ENCODE measurements at regions not wholly inside any gene's neighbourhood (a gene's known extent, or its start where the extent isn't known, plus 50 kb on each side); places are given as distances from the start of the nearest gene placed in this dataset.

DNA sequence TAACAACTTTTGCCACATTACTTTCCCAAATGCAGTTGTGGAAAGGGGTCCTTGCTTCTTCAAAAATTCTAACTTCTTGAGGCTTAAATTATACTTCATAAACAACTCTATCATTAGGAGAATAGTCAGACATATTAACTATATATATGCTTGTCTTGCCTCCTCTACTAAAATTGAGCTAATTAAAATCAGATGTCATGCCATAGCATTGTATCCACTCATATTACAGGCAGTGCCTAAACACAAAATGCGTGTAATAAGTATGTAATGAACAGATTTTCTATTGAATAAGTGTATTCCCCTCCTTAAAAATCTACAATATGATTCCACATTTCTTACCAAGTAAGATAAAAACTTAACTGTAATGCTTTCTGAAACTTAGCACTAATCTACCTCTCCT is 204.5 kb downstream of the PLK2 start:
- no peak overlapping the region for H3K9ac ChIP-seq (replicated peaks in 1 of 4; ENCODE audit: extremely low read depth in 1 of 4, low read depth in 3 of 4, low read length in 3 of 4)
- H3K23me2 ChIP-seq (ENCODE audit: low read depth, low read length): no peaks in the 10 kb centered on the region

More for the DNA sequence above, 204.5 kb downstream of the PLK2 start:
- 94% methylated on average over 1 of the region's 1 CpG; no CpG with 5 or more reads in 1 of the 2 experiments for WGBS, 2 experiments (ENCODE audit: extremely low coverage in 1 of 2, insufficient coverage in 1 of 2, insufficient read length in 1 of 2, insufficient replicate concordance in 2 of 2, low coverage in 1 of 2, low lambda C conversion rate in 2 of 2, missing lambda C conversion rate in 1 of 2)
- H4K8ac ChIP-seq (ENCODE audit: extremely low read depth, insufficient read depth, low read length): no peak overlapping the region
- FAIRE-seq (no peak), DNase-seq (ENCODE audit: low read depth in 1 of 2, low spot score in 2 of 2) (no peak)
- H2AFZ ChIP-seq (ENCODE audit: low read length): no peak overlapping the region
- H2BK15ac ChIP-seq (ENCODE audit: low read length): no peak overlapping the region
- H3K4ac ChIP-seq (replicated peaks; ENCODE audit: insufficient read length, low read depth, low read length): no peak overlapping the region
- no peak overlapping the region for H3K18ac ChIP-seq (ENCODE audit: extremely low read depth, low read length)
- H3K79me1 ChIP-seq (ENCODE audit: low read depth, low read length): no peaks in the 10 kb centered on the region
- H3K27ac ChIP-seq (ENCODE audit: low read depth, low read length): no peak overlapping the region
- no peak overlapping the region for H2BK5ac ChIP-seq (ENCODE audit: low read depth, low read length)
- no peaks in the 10 kb centered on the region for H4K20me1 ChIP-seq (replicated peaks in 1 of 2; ENCODE audit: control insufficient read depth in 1 of 2, insufficient read depth in 2 of 2, low read length in 2 of 2)
- H3K36me3 ChIP-seq (ENCODE audit: control insufficient read depth in 2 of 4, insufficient read depth in 4 of 4, low read length in 3 of 4): no peaks in the 10 kb centered on the region
- no peak overlapping the region for H2AK5ac ChIP-seq (ENCODE audit: low read depth, low read length)
- TF ChIP-seq SUZ12 (IDR thresholded peaks at IDR 0.05; ENCODE audit: low read length) (no peak), PHF8 (conservative IDR thresholded peaks at IDR 0.05; ENCODE audit: low read depth, low read length) (no peak), JUND (IDR thresholded peaks at IDR 0.05; ENCODE audit: low read length) (no peak), FOSL1 (IDR thresholded peaks at IDR 0.05; ENCODE audit: insufficient read depth, low read depth, low read length) (no peak), RFX5 (IDR thresholded peaks at IDR 0.05; ENCODE audit: borderline replicate concordance, low read depth, low read length) (no peak), SAP30 (IDR thresholded peaks at IDR 0.05; ENCODE audit: insufficient read depth, insufficient replicate concordance, low read length) (no peak), KDM4A (IDR thresholded peaks at IDR 0.05; ENCODE audit: low read depth, low read length, severe bottlenecking) (no peak), BACH1 (IDR thresholded peaks at IDR 0.05; ENCODE audit: low read length) (no peak), POLR2AphosphoS5 (IDR thresholded peaks at IDR 0.05; ENCODE audit: low read depth, low read length) (no peak), POLR2A (IDR thresholded peaks at IDR 0.05; ENCODE audit: control extremely low read depth in 1 of 2, low read depth in 2 of 2, low read length in 2 of 2) (no peak), CREB1 (IDR thresholded peaks at IDR 0.05) (no peak), POU5F1 (IDR thresholded peaks at IDR 0.05; ENCODE audit: low read depth, low read length) (no peak), CEBPB (IDR thresholded peaks at IDR 0.05; ENCODE audit: low read depth, low read length) (no peak), RAD21 (IDR thresholded peaks at IDR 0.05 in 1 of 2, conservative IDR thresholded peaks at IDR 0.05 in 1 of 2; ENCODE audit: low read depth in 2 of 2, low read length in 2 of 2) (no peak)
- TF ChIP-seq, protein P1, sequence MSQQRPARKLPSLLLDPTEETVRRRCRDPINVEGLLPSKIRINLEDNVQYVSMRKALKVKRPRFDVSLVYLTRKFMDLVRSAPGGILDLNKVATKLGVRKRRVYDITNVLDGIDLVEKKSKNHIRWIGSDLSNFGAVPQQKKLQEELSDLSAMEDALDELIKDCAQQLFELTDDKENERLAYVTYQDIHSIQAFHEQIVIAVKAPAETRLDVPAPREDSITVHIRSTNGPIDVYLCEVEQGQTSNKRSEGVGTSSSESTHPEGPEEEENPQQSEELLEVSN (IDR thresholded peaks at IDR 0.05): no peak
- CTCF ChIA-PET (ENCODE audit: partially characterized antibody): no interaction called here
- H2BK12ac ChIP-seq (ENCODE audit: low read depth, low read length): no peak overlapping the region
- H3K4me1 ChIP-seq (replicated peaks in 1 of 4; ENCODE audit: control insufficient read depth in 3 of 4, insufficient read depth in 4 of 4, low read length in 3 of 4): 0 out of 7 replicates have a peak, but pooled peaks cover 0 to 2% (median 0%) of the 10 kb centered on the region in 4 experiments
- no peaks in the 10 kb centered on the region for H3K79me2 ChIP-seq (ENCODE audit: control insufficient read depth in 1 of 2, insufficient read depth in 2 of 2, low read length in 2 of 2)
- H4K5ac ChIP-seq (ENCODE audit: insufficient read length, low read depth, low read length): no peak overlapping the region
- H3K9me3 ChIP-seq (ENCODE audit: insufficient read depth in 2 of 2, low read depth in 1 of 2, low read length in 1 of 2): no peaks in the 10 kb centered on the region
- no peak overlapping the region for H3K56ac ChIP-seq (replicated peaks; ENCODE audit: insufficient read length, low read depth, low read length)
- H3K27me3 ChIP-seq (replicated peaks in 1 of 4; ENCODE audit: control insufficient read depth in 3 of 4, extremely low read depth in 1 of 4, insufficient read depth in 3 of 4, low read length in 3 of 4): no peaks in the 10 kb centered on the region
- H4K91ac ChIP-seq (replicated peaks; ENCODE audit: insufficient read length, low read length): no peak overlapping the region
- no peak overlapping the region for H2BK20ac ChIP-seq (ENCODE audit: low read length)
- no peak overlapping the region for H3K4me3 ChIP-seq (ENCODE audit: extremely low read depth in 1 of 4, insufficient read depth in 2 of 4, low read depth in 3 of 4, low read length in 4 of 4)
- H2BK120ac ChIP-seq (replicated peaks; ENCODE audit: low read depth, low read length): no peak overlapping the region
- no peak overlapping the region for H3K23ac ChIP-seq (ENCODE audit: insufficient read length)
- POLR2A ChIA-PET (ENCODE audit: partially characterized antibody): no interaction called here
- H3K14ac ChIP-seq (ENCODE audit: insufficient read length): no peak overlapping the region
- H3K4me2 ChIP-seq (ENCODE audit: insufficient read depth in 1 of 2, low read depth in 2 of 2, low read length in 2 of 2): no peak overlapping the region

Measured in H1 (cell line).